CD14-positive monocyte (primary cell): ENCODE measurements at regions not wholly inside any gene's neighbourhood (a gene's known extent, or its start where the extent isn't known, plus 50 kb on each side); places are given as distances from the start of the nearest gene placed in this dataset.

Experiments used
- DNase-seq, 3 donors: peaks; one replicate each; pipeline ENCODE4 v3.0.0-alpha.2; 2011 to 2022
- H2AFZ ChIP-seq: 2 replicates; pipeline ENCODE4 v1.6.0; 2012; ENCODE audit warnings: mild to moderate bottlenecking, low read depth, low read length, inconsistent platforms; ENCODE audit not compliant: insufficient read depth, poor library complexity, severe bottlenecking
- H3K27ac ChIP-seq, 2 donors: 1 replicate in 1 of 2; 2 replicates in 1 of 2; pipeline ENCODE4 v1.5.1; 2012 to 2013; ENCODE audit warnings: low read length in 2 of 2, control low read depth in 1 of 2, inconsistent platforms in 1 of 2, low read depth in 1 of 2, mild to moderate bottlenecking in 1 of 2
- H3K27me3 ChIP-seq, 2 donors: one replicate each; pipeline versions ENCODE4 v1.6.0 to v1.6.1; 2011 to 2013; ENCODE audit warnings: low read length in 2 of 2; ENCODE audit not compliant: control insufficient read depth in 2 of 2, insufficient read depth in 2 of 2
- H3K36me3 ChIP-seq, 2 donors: replicated peaks in 1 of 2; 1 replicate in 1 of 2; 2 replicates in 1 of 2; pipeline versions ENCODE4 v1.5.1 to v1.6.1; 2012 to 2013; ENCODE audit warnings: low read length in 2 of 2, control low read depth in 1 of 2, inconsistent platforms in 1 of 2, mild to moderate bottlenecking in 1 of 2; ENCODE audit not compliant: insufficient read depth in 2 of 2, control insufficient read depth in 1 of 2
- H3K4me1 ChIP-seq, 2 donors: 1 replicate in 1 of 2; 2 replicates in 1 of 2; pipeline versions ENCODE4 v1.5.1 to v1.6.1; 2012 to 2013; ENCODE audit warnings: low read length in 2 of 2, control low read depth in 1 of 2, inconsistent platforms in 1 of 2, mild to moderate bottlenecking in 1 of 2, moderate library complexity in 1 of 2; ENCODE audit not compliant: insufficient read depth in 2 of 2, control insufficient read depth in 1 of 2
- H3K4me2 ChIP-seq: replicated peaks from 2 replicates; pipeline ENCODE3; 2012; ENCODE audit warnings: low read length, moderate library complexity, mild to moderate bottlenecking; ENCODE audit not compliant: poor library complexity, severe bottlenecking; ENCODE audit errors: extremely low read depth
- H3K4me3 ChIP-seq, 3 experiments: fragments of 200-600 bp in 1 of 3; sonication (generic) in 1 of 3; replicated peaks in 1 of 3; 1 replicate in 2 of 3; 2 replicates in 1 of 3; pipeline ENCODE4 v1.5.1; 2011 to 2013; ENCODE audit warnings: low read length in 3 of 3, mild to moderate bottlenecking in 3 of 3, control low read depth in 2 of 3, low read depth in 2 of 3, inconsistent platforms in 1 of 3, moderate library complexity in 1 of 3
- H3K79me2 ChIP-seq: 2 replicates; pipeline ENCODE4 v1.6.0; 2012; ENCODE audit warnings: mild to moderate bottlenecking, control low read depth, inconsistent platforms, low read length, moderate library complexity; ENCODE audit not compliant: insufficient read depth
- H3K9ac ChIP-seq: 2 replicates; pipeline ENCODE4 v1.6.0; 2017; ENCODE audit warnings: low read length, mild to moderate bottlenecking; ENCODE audit not compliant: insufficient read depth, poor library complexity, severe bottlenecking
- H3K9me3 ChIP-seq, 2 donors: replicated peaks in 1 of 2; 1 replicate in 1 of 2; 2 replicates in 1 of 2; pipeline versions ENCODE4 v1.5.1 to v1.6.1; 2012 to 2013; ENCODE audit warnings: low read length in 2 of 2, control low read depth in 1 of 2; ENCODE audit not compliant: control insufficient read depth in 1 of 2, insufficient read depth in 1 of 2
- H4K20me1 ChIP-seq: 2 replicates; pipeline ENCODE4 v1.6.0; 2012; ENCODE audit warnings: mild to moderate bottlenecking, low read length, control low read depth, moderate library complexity; ENCODE audit not compliant: insufficient read depth
- H3K27ac Mint-ChIP-seq, 7 donors: one replicate each; pipeline ENCODE4 v1.8.0; 2020; ENCODE audit warnings: mild to moderate bottlenecking in 7 of 7, mixed read lengths in 7 of 7, moderate library complexity in 6 of 7, inconsistent platforms in 2 of 7
- H3K27me3 Mint-ChIP-seq, 3 donors: one replicate each; pipeline ENCODE4 v1.8.0; 2021 to 2022; ENCODE audit warnings: low read depth in 3 of 3, mild to moderate bottlenecking in 3 of 3, mixed read lengths in 3 of 3, moderate library complexity in 3 of 3, inconsistent platforms in 1 of 3
- H3K36me3 Mint-ChIP-seq, 2 donors: one replicate each; pipeline ENCODE4 v1.8.0; 2020; ENCODE audit warnings: mixed read lengths in 2 of 2, inconsistent platforms in 1 of 2, mild to moderate bottlenecking in 1 of 2
- H3K4me1 Mint-ChIP-seq: one replicate; pipeline ENCODE4 v1.8.0; 2020; ENCODE audit warnings: mild to moderate bottlenecking, mixed read lengths
- H3K4me3 Mint-ChIP-seq, 2 donors: one replicate each; pipeline ENCODE4 v1.8.0; 2020; ENCODE audit warnings: mild to moderate bottlenecking in 2 of 2, mixed read lengths in 2 of 2, moderate library complexity in 1 of 2
- H3K9me3 Mint-ChIP-seq, 7 donors: one replicate each; pipeline ENCODE4 v1.8.0; 2020 to 2022; ENCODE audit warnings: mixed read lengths in 7 of 7, mild to moderate bottlenecking in 6 of 7, moderate library complexity in 6 of 7, inconsistent platforms in 2 of 7
- CTCF ChIP-seq: fragments of 200-600 bp; IDR thresholded peaks from one replicate; pipeline ENCODE4 v1.8.0; 2022; ENCODE audit warnings: antibody characterized with exemption, mild to moderate bottlenecking
- WGBS: methylation state at CpG from one replicate; pipeline ENCODE4 v1.1.5; 2013; ENCODE audit warnings: missing lambda C conversion rate; ENCODE audit not compliant: insufficient coverage; 5-methylcytosine and 5-hydroxymethylcytosine counted together
- intact Hi-C, 2 donors: fragments of 100-400 bp; cut with micrococcal nuclease; formaldehyde crosslinking; loops; one replicate each; pipeline versions ENCODE4 v1.15.0 to v1.15.1; 2023

- no peaks in the 10 kb centered on the region for H4K20me1 ChIP-seq
- no peaks in the 10 kb centered on the region for H3K4me1 ChIP-seq
- TF ChIP-seq CTCF = no peak
- no peaks in the 10 kb centered on the region for H3K27me3 ChIP-seq
- Mint-ChIP-seq H3K36me3 (no peaks in the 10 kb centered on the region), H3K4me1 (no peaks in the 10 kb centered on the region), H3K4me3 (no peak overlapping the region), H3K27me3 (peaks cover 2 to 7% (median 4%) of the 10 kb centered on the region in 3 donors), H3K27ac (no peak overlapping the region), H3K9me3 (peaks cover 0 to 9% (median 3%) of the 10 kb centered on the region in 7 donors)
- H3K27ac ChIP-seq = no peak overlapping the region
- intact Hi-C loops = no loop called here
- H3K79me2 ChIP-seq = no peaks in the 10 kb centered on the region
- no peak overlapping the region for H3K4me2 ChIP-seq
- no peak overlapping the region for H2AFZ ChIP-seq
- WGBS = 72% methylated on average over 4 of the region's 6 CpGs
- no peak overlapping the region for H3K9ac ChIP-seq
- H3K9me3 ChIP-seq = no peaks in the 10 kb centered on the region
- H3K36me3 ChIP-seq = no peaks in the 10 kb centered on the region
- H3K4me3 ChIP-seq = no peak overlapping the region
- no peak for DNase-seq
Measured at GRCh38 chr18:22026889-22027288, 142.5 kb upstream of the GATA6 start.

GRCh38 chr18:22031611-22032010 lies 137.8 kb upstream of the GATA6 start:
- H3K4me3 Mint-ChIP-seq = no peak overlapping the region
- H4K20me1 ChIP-seq = no peaks in the 10 kb centered on the region
- DNase-seq = no peak
- no peaks in the 10 kb centered on the region for H3K9me3 ChIP-seq
- no peak for TF ChIP-seq CTCF
- no peaks in the 10 kb centered on the region for H3K36me3 ChIP-seq
- H3K27me3 ChIP-seq = no peaks in the 10 kb centered on the region
- no peak overlapping the region for H3K4me2 ChIP-seq
- H3K27me3 Mint-ChIP-seq = peaks cover 4 to 7% (median 4%) of the 10 kb centered on the region in 3 donors
- no peaks in the 10 kb centered on the region for H3K4me1 ChIP-seq
- peaks cover 0 to 9% (median 2%) of the 10 kb centered on the region in 7 donors for H3K9me3 Mint-ChIP-seq
- WGBS = 83% methylated on average over 1 of the region's 6 CpGs
- H3K27ac ChIP-seq = no peak overlapping the region
- no peaks in the 10 kb centered on the region for H3K79me2 ChIP-seq
- H3K4me3 ChIP-seq = no peak overlapping the region
- H3K27ac Mint-ChIP-seq = no peak overlapping the region
- intact Hi-C loops = no loop called here
- no peak overlapping the region for H2AFZ ChIP-seq
- H3K36me3 Mint-ChIP-seq = no peaks in the 10 kb centered on the region
- no peak overlapping the region for H3K9ac ChIP-seq
- no peaks in the 10 kb centered on the region for H3K4me1 Mint-ChIP-seq
